LNCAP (cell line): ENCODE measurements at regions not wholly inside any gene's neighbourhood (a gene's known extent, or its start where the extent isn't known, plus 50 kb on each side); places are given as distances from the start of the nearest gene placed in this dataset.

Experiments used
- TF ChIP-seq, protein P1 (sequence below): fragments of 450-650 bp; IDR thresholded peaks from 2 replicates; pipeline ENCODE4 v1.5.1; 2017; ENCODE audit warnings: mild to moderate bottlenecking

DNA sequence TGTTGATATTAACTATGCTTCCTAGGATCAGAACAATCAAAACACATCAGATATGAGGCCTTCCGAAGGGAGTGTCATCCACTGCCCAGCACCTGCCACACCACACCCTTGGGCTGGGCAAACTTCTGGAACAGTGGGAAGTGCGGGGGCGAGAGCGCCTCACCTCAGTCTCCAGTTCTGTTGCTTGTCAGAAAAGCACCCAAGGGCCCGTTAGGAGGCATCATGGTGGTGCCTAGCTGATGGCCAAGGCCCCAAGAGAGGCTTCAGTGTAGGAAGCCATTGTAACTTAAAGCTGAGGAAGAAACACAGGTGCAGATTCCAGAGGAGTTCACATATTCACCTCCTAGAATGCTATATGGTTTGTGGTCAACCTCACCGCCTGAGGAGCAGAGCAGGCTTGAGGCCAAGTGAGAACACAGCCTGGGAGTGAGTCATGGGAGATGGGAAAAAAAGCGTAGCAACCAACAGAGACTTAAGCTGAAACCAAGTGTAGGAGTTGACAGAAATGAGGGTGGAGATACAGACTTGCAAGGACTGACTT is 85.1 kb upstream of the ATL2 start:
- TF ChIP-seq, protein P1, sequence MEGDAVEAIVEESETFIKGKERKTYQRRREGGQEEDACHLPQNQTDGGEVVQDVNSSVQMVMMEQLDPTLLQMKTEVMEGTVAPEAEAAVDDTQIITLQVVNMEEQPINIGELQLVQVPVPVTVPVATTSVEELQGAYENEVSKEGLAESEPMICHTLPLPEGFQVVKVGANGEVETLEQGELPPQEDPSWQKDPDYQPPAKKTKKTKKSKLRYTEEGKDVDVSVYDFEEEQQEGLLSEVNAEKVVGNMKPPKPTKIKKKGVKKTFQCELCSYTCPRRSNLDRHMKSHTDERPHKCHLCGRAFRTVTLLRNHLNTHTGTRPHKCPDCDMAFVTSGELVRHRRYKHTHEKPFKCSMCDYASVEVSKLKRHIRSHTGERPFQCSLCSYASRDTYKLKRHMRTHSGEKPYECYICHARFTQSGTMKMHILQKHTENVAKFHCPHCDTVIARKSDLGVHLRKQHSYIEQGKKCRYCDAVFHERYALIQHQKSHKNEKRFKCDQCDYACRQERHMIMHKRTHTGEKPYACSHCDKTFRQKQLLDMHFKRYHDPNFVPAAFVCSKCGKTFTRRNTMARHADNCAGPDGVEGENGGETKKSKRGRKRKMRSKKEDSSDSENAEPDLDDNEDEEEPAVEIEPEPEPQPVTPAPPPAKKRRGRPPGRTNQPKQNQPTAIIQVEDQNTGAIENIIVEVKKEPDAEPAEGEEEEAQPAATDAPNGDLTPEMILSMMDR = no peak

DNA sequence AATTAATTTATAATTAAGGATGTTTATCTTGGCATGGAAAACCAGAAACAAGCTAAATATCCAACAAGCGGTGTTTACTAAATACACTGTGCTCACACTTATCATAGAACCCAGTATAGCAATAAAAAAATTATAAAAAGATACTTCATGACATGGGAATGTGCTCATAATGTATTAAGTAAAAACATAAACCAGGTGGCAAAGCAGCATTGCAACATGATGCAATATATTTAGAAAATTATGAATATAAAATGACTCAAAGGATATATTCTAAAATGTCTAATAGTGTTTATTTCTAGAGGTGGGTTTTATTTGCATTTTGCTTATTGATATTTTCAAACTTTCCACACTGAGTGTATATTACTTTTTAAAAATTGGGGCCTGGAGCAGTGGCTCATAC is 84.4 kb upstream of the ATL2 start:
- TF ChIP-seq, protein P1 = no peak

DNA sequence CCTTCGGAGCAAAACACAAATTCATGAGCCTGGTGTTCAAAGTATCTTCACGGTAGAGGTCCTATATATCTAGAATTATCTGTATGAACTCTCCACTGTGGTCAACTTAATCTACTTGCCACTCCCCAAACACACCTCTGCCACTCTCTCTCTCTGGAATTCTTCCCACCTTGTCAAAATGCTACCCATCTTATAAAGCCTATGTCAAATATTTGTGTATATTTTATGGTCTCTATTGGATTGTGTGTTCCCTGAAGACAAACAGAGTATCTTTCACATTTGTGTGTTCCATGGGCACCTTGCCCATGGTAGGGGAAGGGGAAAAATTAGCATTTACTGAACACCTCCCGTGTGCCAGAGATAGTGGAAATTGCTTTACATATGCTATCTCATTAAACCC is 83.2 kb upstream of the ATL2 start:
- TF ChIP-seq, protein P1 = no peak

DNA sequence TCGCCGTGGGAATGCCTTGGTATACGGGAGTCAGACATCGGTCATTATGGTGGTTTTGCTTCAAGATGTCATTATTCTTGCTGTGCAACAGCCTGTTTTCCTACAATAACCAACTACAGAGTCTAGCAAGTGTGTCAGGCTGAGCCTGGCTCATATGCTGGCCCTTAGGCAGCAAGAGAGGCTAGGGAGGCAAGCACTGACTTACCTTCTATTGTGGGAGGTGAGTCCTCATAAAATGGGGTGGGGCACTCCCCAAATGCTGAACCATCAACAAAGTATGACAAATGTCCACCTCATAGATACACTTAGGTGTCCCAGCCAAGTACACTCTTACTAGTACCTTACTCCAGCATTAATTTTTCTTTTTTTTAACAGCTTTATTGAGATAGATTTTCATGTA is 77.0 kb upstream of the ATL2 start:
- TF ChIP-seq, protein P1 = no peak

DNA sequence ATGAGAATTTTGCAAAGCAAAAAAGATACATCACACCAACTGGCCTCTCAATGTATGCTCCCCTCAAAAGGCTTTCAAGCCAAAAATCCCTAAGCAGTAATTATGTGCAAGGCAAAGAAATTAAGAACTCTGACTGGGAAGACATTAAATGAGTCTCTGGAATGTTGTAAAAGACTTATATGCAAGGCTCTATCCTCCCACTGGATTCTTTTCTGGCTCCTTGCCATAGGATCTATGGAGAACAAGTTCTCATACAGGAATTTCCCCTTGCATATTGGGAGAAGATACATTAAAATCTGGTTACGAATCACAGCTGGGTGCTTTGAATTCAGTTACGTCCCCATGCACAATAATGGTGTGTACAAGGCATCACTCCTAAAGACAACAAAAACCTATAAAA is 73.4 kb upstream of the ATL2 start:
- TF ChIP-seq, protein P1 = no peak

DNA sequence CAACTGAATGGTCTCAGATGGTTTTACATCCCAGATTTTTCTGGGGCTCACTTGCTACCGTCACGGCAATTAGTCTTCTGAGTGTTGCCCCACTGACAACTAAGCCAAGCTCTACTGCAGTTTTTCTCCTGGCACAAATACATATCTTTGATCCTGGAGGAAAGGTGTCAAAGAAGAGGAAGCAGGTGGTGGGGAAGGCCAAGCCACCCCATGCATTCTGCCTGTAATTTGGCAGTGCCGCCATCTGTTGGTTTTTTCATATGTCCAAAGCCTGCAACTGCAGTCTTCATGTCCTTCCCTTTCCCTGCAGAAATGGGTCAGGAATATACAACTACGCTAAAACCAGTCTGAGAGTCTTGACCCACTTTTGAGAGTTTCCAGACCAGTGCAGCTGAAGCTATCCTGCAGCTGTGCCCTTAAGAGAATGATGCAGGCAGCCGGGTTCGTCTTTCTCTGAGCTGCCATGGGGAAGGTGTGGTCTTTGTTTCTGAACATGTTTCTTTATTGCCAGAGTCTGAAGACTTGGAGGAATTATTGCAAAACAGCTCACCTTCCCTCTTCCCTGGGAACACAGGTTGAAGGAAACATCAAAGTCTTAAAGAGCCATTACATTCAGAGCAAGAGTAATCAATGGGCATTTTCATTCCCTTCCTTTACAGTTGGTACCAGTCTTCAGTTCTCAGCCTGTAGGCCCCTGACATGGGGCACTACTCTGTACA is 71.8 kb upstream of the ATL2 start:
- TF ChIP-seq, protein P1 = no peak

DNA sequence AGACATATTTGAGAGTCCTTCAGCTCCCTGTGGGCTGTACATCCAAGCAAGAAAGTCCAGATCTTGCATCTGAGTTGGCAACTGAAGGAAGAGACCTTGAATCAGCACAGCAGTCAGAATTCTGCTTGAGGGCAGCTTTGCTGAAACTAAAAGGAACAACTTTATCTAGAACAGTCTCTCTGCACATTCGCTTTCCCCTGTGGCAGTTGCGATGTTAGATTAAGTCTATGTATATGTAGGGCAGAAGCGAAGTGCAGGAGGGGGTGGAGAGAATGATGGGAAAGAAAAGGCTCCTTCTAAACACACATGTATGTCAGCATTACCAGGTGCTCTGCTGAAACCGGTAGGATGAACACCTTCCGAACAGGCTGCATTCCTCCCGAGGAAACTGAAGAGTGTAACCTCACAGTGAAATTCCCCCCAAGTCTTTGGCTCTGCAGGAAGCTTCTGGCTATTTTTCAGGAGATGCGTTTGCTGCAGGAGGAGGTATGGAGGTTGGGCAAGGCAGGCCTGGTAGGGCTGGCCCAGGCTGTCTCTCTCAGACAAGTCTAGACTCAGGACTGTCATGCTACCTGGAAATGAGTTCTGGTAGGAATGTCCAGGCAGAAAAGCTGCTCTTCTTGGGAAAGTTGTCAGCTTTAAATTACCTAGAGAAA is 70.0 kb upstream of the ATL2 start:
- TF ChIP-seq, protein P1 = no peak
